ENCODE measurements at regions not wholly inside any gene's neighbourhood (a gene's known extent, or its start where the extent isn't known, plus 50 kb on each side); places are given as distances from the start of the nearest gene placed in this dataset.

- H3K79me2 ChIP-seq (ENCODE audit: insufficient read depth, low read length), result no peaks in the 10 kb centered on the region
- H3K9ac ChIP-seq (ENCODE audit: low read depth, low read length, poor library complexity, severe bottlenecking), result no peak overlapping the region
- H3K4me2 ChIP-seq (ENCODE audit: low read depth, low read length, poor library complexity, severe bottlenecking), result no peak overlapping the region
- H3K4me3 ChIP-seq (ENCODE audit: low read length, poor library complexity, severe bottlenecking), result no peak overlapping the region
- no peaks in the 10 kb centered on the region for H3K4me1 ChIP-seq (ENCODE audit: insufficient read depth, low read length, poor library complexity, severe bottlenecking)
- H3K9me3 ChIP-seq (ENCODE audit: insufficient read depth, low read depth, low read length), result no peaks in the 10 kb centered on the region
- H3K27me3 ChIP-seq (ENCODE audit: insufficient read depth, low read length, poor library complexity, severe bottlenecking), result no peaks in the 10 kb centered on the region
- TF ChIP-seq CTCF (conservative IDR thresholded peaks at IDR 0.05; ENCODE audit: low read length) (no peak), EZH2phosphoT487 (IDR thresholded peaks at IDR 0.05; ENCODE audit: borderline replicate concordance) (no peak)
- H3K36me3 ChIP-seq (ENCODE audit: insufficient read depth, low read length), result no peaks in the 10 kb centered on the region
- H3K9me2 ChIP-seq (replicated peaks; ENCODE audit: low read depth, low read length), result no peaks in the 10 kb centered on the region
- no peaks in the 10 kb centered on the region for H4K20me1 ChIP-seq (ENCODE audit: insufficient read depth, low read length, poor library complexity, severe bottlenecking)
- H2AFZ ChIP-seq (ENCODE audit: low read length), result no peak overlapping the region
- no peaks in the 10 kb centered on the region for H3F3A ChIP-seq (ENCODE audit: low read depth)
Observed at GRCh38 chrX:13109817-13110216, 65.4 kb upstream of the FAM9C start.

GRCh38 chrX:13103914-13104274 is 59.5 kb upstream of the FAM9C start:
- Histone ChIP-seq H3K9me2 (replicated peaks; ENCODE audit: low read depth, low read length) (no peaks in the 10 kb centered on the region), H3F3A (ENCODE audit: low read depth) (no peaks in the 10 kb centered on the region), H3K4me1 (ENCODE audit: insufficient read depth, low read length, poor library complexity, severe bottlenecking) (no peaks in the 10 kb centered on the region), H3K9ac (ENCODE audit: low read depth, low read length, poor library complexity, severe bottlenecking) (no peak overlapping the region), H3K27me3 (ENCODE audit: insufficient read depth, low read length, poor library complexity, severe bottlenecking) (no peaks in the 10 kb centered on the region), H2AFZ (ENCODE audit: low read length) (no peak overlapping the region), H3K4me2 (ENCODE audit: low read depth, low read length, poor library complexity, severe bottlenecking) (no peak overlapping the region), H3K9me3 (ENCODE audit: insufficient read depth, low read depth, low read length) (no peaks in the 10 kb centered on the region), H3K36me3 (ENCODE audit: insufficient read depth, low read length) (no peaks in the 10 kb centered on the region), H3K79me2 (ENCODE audit: insufficient read depth, low read length) (no peaks in the 10 kb centered on the region), H4K20me1 (ENCODE audit: insufficient read depth, low read length, poor library complexity, severe bottlenecking) (no peaks in the 10 kb centered on the region), H3K4me3 (ENCODE audit: low read length, poor library complexity, severe bottlenecking) (no peak overlapping the region)
- TF ChIP-seq CTCF (conservative IDR thresholded peaks at IDR 0.05; ENCODE audit: low read length) (no peak), EZH2phosphoT487 (IDR thresholded peaks at IDR 0.05; ENCODE audit: borderline replicate concordance) (no peak)

GRCh38 chrX:13103188-13103913 is 58.9 kb upstream of the FAM9C start:
- Histone ChIP-seq H3K79me2 (ENCODE audit: insufficient read depth, low read length) (no peaks in the 10 kb centered on the region), H3K9me2 (replicated peaks; ENCODE audit: low read depth, low read length) (no peaks in the 10 kb centered on the region), H3K9me3 (ENCODE audit: insufficient read depth, low read depth, low read length) (no peaks in the 10 kb centered on the region), H4K20me1 (ENCODE audit: insufficient read depth, low read length, poor library complexity, severe bottlenecking) (no peaks in the 10 kb centered on the region), H3K36me3 (ENCODE audit: insufficient read depth, low read length) (no peaks in the 10 kb centered on the region), H3K4me1 (ENCODE audit: insufficient read depth, low read length, poor library complexity, severe bottlenecking) (no peaks in the 10 kb centered on the region), H3K27me3 (ENCODE audit: insufficient read depth, low read length, poor library complexity, severe bottlenecking) (no peaks in the 10 kb centered on the region), H3K9ac (ENCODE audit: low read depth, low read length, poor library complexity, severe bottlenecking) (no peak overlapping the region), H3K4me3 (ENCODE audit: low read length, poor library complexity, severe bottlenecking) (no peak overlapping the region), H3F3A (ENCODE audit: low read depth) (no peaks in the 10 kb centered on the region), H3K4me2 (ENCODE audit: low read depth, low read length, poor library complexity, severe bottlenecking) (no peak overlapping the region), H2AFZ (ENCODE audit: low read length) (no peak overlapping the region)
- TF ChIP-seq CTCF (conservative IDR thresholded peaks at IDR 0.05; ENCODE audit: low read length), result no peak
- TF ChIP-seq EZH2phosphoT487 (IDR thresholded peaks at IDR 0.05; ENCODE audit: borderline replicate concordance), result no peak

Data from Loucy (cell line).